VCaP (cell line): ENCODE measurements at regions not wholly inside any gene's neighbourhood (a gene's known extent, or its start where the extent isn't known, plus 50 kb on each side); places are given as distances from the start of the nearest gene placed in this dataset.

Experiments
- H3K27ac ChIP-seq: fragments of 450-650 bp; 2 replicates; pipeline ENCODE4 v1.5.1; 2017
- TF ChIP-seq, protein P1 (sequence below): fragments of 450-650 bp; conservative IDR thresholded peaks from 2 replicates; pipeline ENCODE4 v1.5.1; 2017; ENCODE audit warnings: mild to moderate bottlenecking, moderate library complexity

- TF ChIP-seq, protein P1, sequence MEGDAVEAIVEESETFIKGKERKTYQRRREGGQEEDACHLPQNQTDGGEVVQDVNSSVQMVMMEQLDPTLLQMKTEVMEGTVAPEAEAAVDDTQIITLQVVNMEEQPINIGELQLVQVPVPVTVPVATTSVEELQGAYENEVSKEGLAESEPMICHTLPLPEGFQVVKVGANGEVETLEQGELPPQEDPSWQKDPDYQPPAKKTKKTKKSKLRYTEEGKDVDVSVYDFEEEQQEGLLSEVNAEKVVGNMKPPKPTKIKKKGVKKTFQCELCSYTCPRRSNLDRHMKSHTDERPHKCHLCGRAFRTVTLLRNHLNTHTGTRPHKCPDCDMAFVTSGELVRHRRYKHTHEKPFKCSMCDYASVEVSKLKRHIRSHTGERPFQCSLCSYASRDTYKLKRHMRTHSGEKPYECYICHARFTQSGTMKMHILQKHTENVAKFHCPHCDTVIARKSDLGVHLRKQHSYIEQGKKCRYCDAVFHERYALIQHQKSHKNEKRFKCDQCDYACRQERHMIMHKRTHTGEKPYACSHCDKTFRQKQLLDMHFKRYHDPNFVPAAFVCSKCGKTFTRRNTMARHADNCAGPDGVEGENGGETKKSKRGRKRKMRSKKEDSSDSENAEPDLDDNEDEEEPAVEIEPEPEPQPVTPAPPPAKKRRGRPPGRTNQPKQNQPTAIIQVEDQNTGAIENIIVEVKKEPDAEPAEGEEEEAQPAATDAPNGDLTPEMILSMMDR: no peak
Measured at GRCh38 chr6:122081921-122082320, 317.5 kb upstream of the HSF2 start.

DNA sequence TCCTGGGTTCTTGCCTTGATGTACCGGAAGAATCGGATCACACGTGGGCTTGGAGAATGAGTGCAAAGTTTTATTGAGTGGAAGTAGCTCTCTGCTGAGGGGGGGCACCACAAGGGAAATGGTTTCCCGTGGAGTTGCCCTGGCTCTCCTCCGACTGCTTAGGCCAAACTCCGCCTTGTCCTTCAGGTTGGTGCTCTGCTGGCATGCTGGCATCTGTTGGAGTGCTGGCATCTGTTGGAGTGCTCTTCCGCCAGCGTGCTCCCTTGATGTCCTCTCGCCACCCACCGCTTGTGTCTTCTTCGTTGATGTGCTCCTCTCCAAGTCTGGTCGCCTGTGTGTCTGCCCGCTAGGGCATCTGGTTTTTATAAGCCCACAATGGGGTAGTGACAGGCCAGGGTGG is 317.1 kb upstream of the HSF2 start:
- TF ChIP-seq, protein P1: no peak
- no peak overlapping the region for H3K27ac ChIP-seq

More at GRCh38 chr6:122081921-122082320, 317.5 kb upstream of the HSF2 start:
- no peak overlapping the region for H3K27ac ChIP-seq

- TF ChIP-seq, protein P1: no peak
- H3K27ac ChIP-seq: no peak overlapping the region
Measured at GRCh38 chr6:122092366-122092765, 307.1 kb upstream of the HSF2 start.

GRCh38 chr6:122098201-122098678 is 301.2 kb upstream of the HSF2 start:
- H3K27ac ChIP-seq: no peak overlapping the region
- TF ChIP-seq, protein P1: no peak

- no peak overlapping the region for H3K27ac ChIP-seq
- TF ChIP-seq, protein P1: no peak
Measured at GRCh38 chr6:122102026-122102425, 297.4 kb upstream of the HSF2 start.

DNA sequence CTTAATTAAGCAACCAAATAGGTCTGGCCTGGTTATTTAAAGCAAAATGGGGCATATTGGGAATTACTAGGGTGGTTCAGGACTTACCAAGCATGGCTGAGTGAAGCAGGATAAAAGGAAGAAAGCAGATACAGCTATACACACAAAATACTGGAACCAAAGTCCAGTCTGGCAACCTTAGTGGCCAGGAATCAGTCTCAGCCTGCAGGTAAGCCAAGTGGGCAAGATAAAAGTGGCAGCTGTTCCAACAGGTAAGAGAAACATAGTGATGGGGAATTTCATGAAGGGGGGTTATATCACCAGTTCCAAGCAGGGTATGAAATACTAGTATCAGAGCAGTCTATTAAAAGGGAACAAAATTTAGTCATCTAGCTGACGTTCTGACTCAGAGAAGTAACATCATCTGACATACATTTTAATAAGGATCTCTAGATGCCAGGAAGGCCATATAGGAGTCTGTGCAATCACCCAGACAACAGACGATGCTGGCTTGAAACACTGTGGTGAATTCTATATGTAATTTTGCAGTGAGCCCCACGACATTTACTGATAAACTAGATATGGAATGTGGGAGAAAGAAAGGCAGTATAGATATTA is 292.1 kb upstream of the HSF2 start:
- H3K27ac ChIP-seq: no peak overlapping the region
- TF ChIP-seq, protein P1: no peak

DNA sequence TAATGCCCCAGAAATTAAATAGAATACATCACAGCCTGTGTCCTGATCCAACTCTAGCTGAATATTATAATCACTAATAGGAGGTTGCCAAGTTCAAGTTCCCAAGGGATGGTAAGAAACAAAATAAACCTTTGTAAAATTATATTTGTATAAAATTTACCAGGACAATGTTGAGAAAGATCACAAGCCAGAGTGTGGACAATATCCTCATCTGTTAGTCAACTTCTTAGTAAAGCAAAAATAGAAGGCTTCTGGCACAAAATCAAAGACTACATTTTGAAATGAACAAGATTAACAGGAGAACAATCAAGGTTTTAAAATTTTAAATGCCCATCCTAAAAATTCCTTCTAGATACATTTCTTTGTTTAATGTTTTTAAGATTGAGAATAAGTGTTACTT is 290.4 kb upstream of the HSF2 start:
- TF ChIP-seq, protein P1: no peak
- H3K27ac ChIP-seq: no peak overlapping the region
